Gastroesophageal sphincter (tissue), 4 donors: ENCODE measurements at regions not wholly inside any gene's neighbourhood (a gene's known extent, or its start where the extent isn't known, plus 50 kb on each side); places are given as distances from the start of the nearest gene placed in this dataset.

Source experiments
- ATAC-seq: fragments of 150-250 bp; one replicate; pipeline ENCODE4 v1.9.1; 2016; ENCODE audit warnings: mild to moderate bottlenecking, moderate library complexity
- H3K27ac ChIP-seq, 4 donors: fragments of 200-600 bp; sonication (generic) in 3 of 4; 1 replicate in 3 of 4; 2 replicates in 1 of 4; pipeline ENCODE4 v1.5.1; 2016 to 2019
- H3K27me3 ChIP-seq: fragments of 200-600 bp; sonication (generic); one replicate; pipeline ENCODE4 v1.5.1; 2019
- H3K36me3 ChIP-seq, 2 donors: fragments of 200-600 bp; sonication (generic); one replicate each; pipeline ENCODE4 v1.5.1; 2019; ENCODE audit warnings: control low read depth in 1 of 2
- H3K4me1 ChIP-seq, 3 donors: fragments of 200-600 bp; sonication (generic); 1 replicate in 2 of 3; 2 replicates in 1 of 3; pipeline ENCODE4 v1.5.1; 2016 to 2019; ENCODE audit warnings: control low read depth in 2 of 3
- H3K4me3 ChIP-seq, 2 donors: fragments of 200-600 bp; sonication (generic); one replicate each; pipeline ENCODE4 v1.5.1; 2019; ENCODE audit warnings: mild to moderate bottlenecking in 1 of 2, moderate library complexity in 1 of 2
- H3K9me3 ChIP-seq, 3 donors: fragments of 200-600 bp; sonication (generic); one replicate each; pipeline ENCODE4 v1.5.1; 2017 to 2019; ENCODE audit warnings: control low read depth in 2 of 3
- CTCF ChIP-seq, 4 experiments: fragments of 200-600 bp in 2 of 4; fragments of 450-650 bp in 2 of 4; sonication (generic) in 1 of 4; IDR thresholded peaks; one replicate each; pipeline ENCODE4 v1.5.1; 2017 to 2019; ENCODE audit warnings: antibody characterized with exemption in 4 of 4, mild to moderate bottlenecking in 2 of 4, moderate library complexity in 2 of 4
- EP300 ChIP-seq: sonication (generic); formaldehyde crosslinking; IDR thresholded peaks from one replicate; pipeline ENCODE4 v1.6.1; 2017; ENCODE audit warnings: antibody characterized with exemption, mild to moderate bottlenecking
- POLR2A ChIP-seq, 2 donors: fragments of 450-650 bp; IDR thresholded peaks; one replicate each; pipeline ENCODE4 v1.6.1; 2017; ENCODE audit warnings: antibody characterized with exemption in 2 of 2, mild to moderate bottlenecking in 2 of 2, moderate library complexity in 1 of 2
- POLR2AphosphoS5 ChIP-seq: sonication (generic); formaldehyde crosslinking; IDR thresholded peaks from one replicate; pipeline ENCODE4 v1.6.1; 2017; ENCODE audit warnings: antibody characterized with exemption
- WGBS, 2 donors: methylation state at CpG; one replicate each; pipeline ENCODE4 v1.1.5; 2018; ENCODE audit warnings: low coverage in 1 of 2; 5-methylcytosine and 5-hydroxymethylcytosine counted together

DNA sequence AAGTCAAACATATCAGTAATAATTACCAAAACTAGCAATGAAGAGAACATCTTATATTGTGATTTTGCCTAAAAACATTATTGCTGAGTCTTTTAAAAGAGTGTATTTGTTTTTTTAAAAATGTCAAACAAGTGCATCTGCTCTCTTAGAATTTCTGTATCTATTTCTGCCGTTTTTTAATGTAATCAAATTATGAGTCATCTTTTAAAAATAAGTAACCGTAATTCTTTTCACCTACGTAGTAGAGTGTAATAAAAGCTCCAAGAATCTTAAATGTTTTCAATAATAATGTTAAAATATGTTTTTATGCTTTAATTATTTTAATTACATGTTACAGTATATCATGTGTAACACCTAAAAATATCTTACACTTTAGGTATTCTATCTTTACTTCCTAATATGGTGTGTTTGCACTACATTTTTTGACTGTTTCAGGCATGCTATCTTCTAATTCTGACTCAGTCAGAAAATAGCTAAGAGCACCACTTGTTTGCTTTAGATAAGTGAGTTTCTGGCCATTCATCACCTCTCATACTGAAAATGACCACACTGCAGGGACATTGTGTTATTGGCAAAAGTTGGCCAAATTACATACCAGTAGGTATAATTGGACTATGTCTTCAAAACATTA, 368.5 kb downstream of the PCDH7 start:
- whole genome bisulfite sequencing, 2 donors = 43 to 45% methylated on average over 3 of the region's 3 CpGs
- ATAC-seq = no peak
- TF ChIP-seq CTCF (IDR thresholded peaks at IDR 0.05) (no peak), POLR2A (IDR thresholded peaks at IDR 0.05) (no peak), EP300 (peak; percentile 45), POLR2AphosphoS5 (peak; percentile 96)
- Histone ChIP-seq H3K4me1 (peaks cover 0 to 48% (median 4%) of the 10 kb centered on the region in 3 donors), H3K9me3 (no peaks in the 10 kb centered on the region), H3K4me3 (no peak overlapping the region), H3K27ac (peak overlapping the region in 3 of 4 donors; percentile 6 to 61 (median 52)), H3K27me3 (no peaks in the 10 kb centered on the region), H3K36me3 (no peaks in the 10 kb centered on the region)

DNA sequence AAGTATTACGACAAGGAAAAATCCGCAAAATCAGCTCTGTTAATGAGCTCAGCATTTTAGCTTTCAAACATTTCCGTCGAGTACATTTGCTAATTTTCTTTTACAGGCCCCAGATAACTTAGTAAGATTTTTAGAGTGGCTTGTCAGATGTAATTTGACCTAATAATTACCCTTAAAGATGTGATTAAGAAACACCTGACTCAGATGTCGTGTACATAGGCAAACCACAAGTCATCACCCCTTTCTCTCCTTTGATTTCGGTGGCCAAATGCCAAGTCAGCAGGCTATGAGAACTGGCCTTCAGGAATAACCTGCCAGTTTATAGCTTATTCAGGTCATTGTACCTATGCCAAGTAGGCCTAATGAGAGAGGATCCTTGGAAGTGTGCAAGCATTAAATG, 369.6 kb downstream of the PCDH7 start:
- no peak overlapping the region for H3K4me3 ChIP-seq
- TF ChIP-seq POLR2A (IDR thresholded peaks at IDR 0.05) (no peak), CTCF (IDR thresholded peaks at IDR 0.05) (no peak), EP300 (no peak), POLR2AphosphoS5 (peak; percentile 29)
- no peaks in the 10 kb centered on the region for H3K27me3 ChIP-seq
- no peaks in the 10 kb centered on the region for H3K36me3 ChIP-seq
- no peak for ATAC-seq
- no peaks in the 10 kb centered on the region for H3K9me3 ChIP-seq
- peaks cover 0 to 47% (median 4%) of the 10 kb centered on the region in 3 donors for H3K4me1 ChIP-seq
- peak overlapping the region in 2 of 4 donors; percentile 39 to 52 for H3K27ac ChIP-seq
- WGBS, 2 donors = 67 to 82% methylated on average over 6 of the region's 6 CpGs

GRCh38 chr4:31094474-31094873, 374.3 kb downstream of the PCDH7 start:
- TF ChIP-seq POLR2AphosphoS5 (no peak), CTCF (IDR thresholded peaks at IDR 0.05) (no peak), EP300 (no peak), POLR2A (IDR thresholded peaks at IDR 0.05) (no peak)
- no peaks in the 10 kb centered on the region for H3K9me3 ChIP-seq
- no peaks in the 10 kb centered on the region for H3K36me3 ChIP-seq
- no peak overlapping the region for H3K4me3 ChIP-seq
- H3K27me3 ChIP-seq = no peaks in the 10 kb centered on the region
- H3K27ac ChIP-seq = no peak overlapping the region
- no peak for ATAC-seq
- H3K4me1 ChIP-seq = peaks cover 0 to 24% (median 0%) of the 10 kb centered on the region in 3 donors
- WGBS, 2 donors = 68 to 86% methylated on average over 2 of the region's 2 CpGs

DNA sequence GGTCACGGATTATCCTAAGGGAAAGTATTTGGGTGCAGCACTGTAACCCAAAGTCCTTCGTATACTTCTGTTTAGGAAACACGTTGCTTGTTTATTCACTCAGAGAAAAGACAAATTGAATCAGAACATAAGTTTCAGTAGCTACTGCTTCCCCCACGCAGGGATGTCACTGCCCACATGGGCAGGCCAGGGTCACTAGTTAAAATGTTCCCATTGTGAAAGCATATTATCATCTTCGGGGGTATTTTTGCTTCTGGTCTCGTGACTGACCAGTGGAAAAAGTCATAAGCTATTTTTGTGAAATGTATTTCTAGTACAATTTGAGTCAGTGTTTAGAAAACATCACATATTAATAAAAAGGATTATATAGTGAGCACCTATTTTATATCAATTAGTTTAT, 377.8 kb downstream of the PCDH7 start:
- H3K36me3 ChIP-seq = no peaks in the 10 kb centered on the region
- H3K27ac ChIP-seq = no peak overlapping the region
- no peak for TF ChIP-seq POLR2AphosphoS5
- no peak for TF ChIP-seq CTCF (IDR thresholded peaks at IDR 0.05)
- no peak for TF ChIP-seq POLR2A (IDR thresholded peaks at IDR 0.05)
- no peak for TF ChIP-seq EP300
- peaks cover 0 to 50% (median 0%) of the 10 kb centered on the region in 3 donors for H3K4me1 ChIP-seq
- H3K27me3 ChIP-seq = no peaks in the 10 kb centered on the region
- no peak for ATAC-seq
- 44 to 71% methylated on average over 5 to 6 of the region's 6 CpGs for WGBS, 2 donors
- no peaks in the 10 kb centered on the region for H3K9me3 ChIP-seq
- no peak overlapping the region for H3K4me3 ChIP-seq

DNA sequence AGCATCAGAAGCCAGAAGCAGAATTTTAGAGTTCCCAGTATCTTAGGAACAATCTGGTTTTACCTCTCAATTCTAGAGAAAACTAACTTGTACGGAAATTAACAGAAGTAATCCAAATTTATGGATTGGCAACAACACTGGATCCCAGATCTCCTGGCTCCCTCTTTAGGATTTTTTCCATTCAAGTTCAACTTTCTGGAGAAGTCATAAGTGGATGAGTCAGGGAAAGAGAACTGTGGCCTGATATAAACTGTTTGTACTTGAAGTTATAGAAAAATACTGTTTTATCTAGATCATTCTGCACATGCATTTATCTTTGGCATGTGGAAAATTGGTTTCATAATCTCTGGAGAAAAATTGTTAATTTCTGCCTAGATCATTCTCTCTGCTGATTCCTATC, 380.4 kb downstream of the PCDH7 start:
- Histone ChIP-seq H3K4me3 (no peak overlapping the region), H3K27me3 (no peaks in the 10 kb centered on the region), H3K36me3 (no peaks in the 10 kb centered on the region), H3K27ac (peak overlapping the region in 2 of 4 donors; percentile 34 to 35), H3K4me1 (peaks cover 0 to 69% (median 0%) of the 10 kb centered on the region in 3 donors), H3K9me3 (no peaks in the 10 kb centered on the region)
- WGBS, 2 donors = 29 to 45% methylated on average over 1 of the region's 1 CpG
- peak; percentile 16 for ATAC-seq
- no peak for TF ChIP-seq POLR2A (IDR thresholded peaks at IDR 0.05)
- no peak for TF ChIP-seq CTCF (IDR thresholded peaks at IDR 0.05)
- TF ChIP-seq POLR2AphosphoS5 = no peak
- TF ChIP-seq EP300 = no peak
